Lung (tissue), 11 donors: ENCODE measurements at regions not wholly inside any gene's neighbourhood (a gene's known extent, or its start where the extent isn't known, plus 50 kb on each side); places are given as distances from the start of the nearest gene placed in this dataset.

Experiments used
- ATAC-seq: fragments of 200-7000 bp; cut with Tn5 transposase; one replicate; pipeline ENCODE4 v1.9.1; 2020; ENCODE audit warnings: moderate number of reproducible peaks; ENCODE audit not compliant: insufficient read depth, low FRiP score
- DNase-seq, 3 donors: peaks; one replicate each; pipeline ENCODE4 v3.0.0-alpha.2; 2013 to 2017
- H3K27ac ChIP-seq, 2 donors: one replicate each; pipeline ENCODE4 v1.5.1; 2013; ENCODE audit warnings: mild to moderate bottlenecking in 2 of 2, moderate library complexity in 2 of 2, control low read depth in 1 of 2, inconsistent platforms in 1 of 2, low read depth in 1 of 2, low read length in 1 of 2
- H3K27me3 ChIP-seq, 3 donors: one replicate each; pipeline ENCODE4 v1.5.1; 2013; ENCODE audit warnings: low read length in 2 of 3; ENCODE audit not compliant: control insufficient read depth in 3 of 3, insufficient read depth in 3 of 3
- H3K36me3 ChIP-seq, 4 donors: one replicate each; pipeline ENCODE4 v1.5.1; 2013; ENCODE audit warnings: low read length in 4 of 4, mild to moderate bottlenecking in 1 of 4, moderate library complexity in 1 of 4; ENCODE audit not compliant: control insufficient read depth in 4 of 4, insufficient read depth in 4 of 4
- H3K4me1 ChIP-seq, 5 donors: one replicate each; pipeline ENCODE4 v1.5.1; 2013; ENCODE audit warnings: low read length in 5 of 5, mild to moderate bottlenecking in 2 of 5, moderate library complexity in 1 of 5; ENCODE audit not compliant: control insufficient read depth in 5 of 5, insufficient read depth in 5 of 5
- H3K4me3 ChIP-seq: one replicate; pipeline ENCODE4 v1.5.1; 2013; ENCODE audit warnings: mild to moderate bottlenecking, control low read depth, moderate library complexity
- H3K9ac ChIP-seq, 2 donors: one replicate each; pipeline ENCODE4 v1.5.1; 2013; ENCODE audit warnings: low read length in 2 of 2, control low read depth in 1 of 2; ENCODE audit not compliant: insufficient read depth in 1 of 2
- H3K9me3 ChIP-seq, 4 donors: one replicate each; pipeline ENCODE4 v1.5.1; 2013; ENCODE audit warnings: low read length in 3 of 4, mild to moderate bottlenecking in 1 of 4, moderate library complexity in 1 of 4; ENCODE audit not compliant: control insufficient read depth in 4 of 4, insufficient read depth in 3 of 4
- CTCF ChIP-seq: IDR thresholded peaks from 2 replicates; pipeline ENCODE4 v1.5.1; 2012; ENCODE audit warnings: mild to moderate bottlenecking; ENCODE audit errors: control extremely low read depth, extremely low read depth
- WGBS, 2 donors: extraction: QIAGEN DNeasy Blood & Tissue Kit; methylation state at CpG; one replicate each; pipeline ENCODE4 v1.1.7; 2013; 5-methylcytosine and 5-hydroxymethylcytosine counted together
- donor health status: control.
- donor health status: control.
- donor health status: Bipolar disorder and iron deficiency.
- donor health status: healthy.
- donor health status: DM: yes; HTN: yes; CAD: no.

- TF ChIP-seq CTCF = no peak
- Histone ChIP-seq H3K9me3 (no peaks in the 10 kb centered on the region), H3K4me3 (no peak overlapping the region), H3K27me3 (no peaks in the 10 kb centered on the region), H3K9ac (no peak overlapping the region), H3K27ac (no peak overlapping the region), H3K4me1 (peaks cover 0 to 22% (median 12%) of the 10 kb centered on the region in 5 donors), H3K36me3 (no peaks in the 10 kb centered on the region)
- ATAC-seq (no peak), DNase-seq (no peak)
- 86 to 95% methylated on average over 9 of the region's 9 CpGs for WGBS, 2 donors
Observed at GRCh38 chr7:36014961-36015360, 138.1 kb upstream of the EEPD1 start.

GRCh38 chr7:36015733-36016132, 137.3 kb upstream of the EEPD1 start:
- Histone ChIP-seq H3K27me3 (no peaks in the 10 kb centered on the region), H3K4me1 (peaks cover 0 to 23% (median 8%) of the 10 kb centered on the region in 5 donors), H3K9me3 (no peaks in the 10 kb centered on the region), H3K9ac (no peak overlapping the region), H3K27ac (no peak overlapping the region), H3K4me3 (no peak overlapping the region), H3K36me3 (no peaks in the 10 kb centered on the region)
- no peak for TF ChIP-seq CTCF
- WGBS, 2 donors = 89 to 95% methylated on average over 2 of the region's 2 CpGs
- DNase-seq = no peak
- ATAC-seq = no peak

GRCh38 chr7:36016648-36017047, 136.4 kb upstream of the EEPD1 start:
- ATAC-seq (no peak), DNase-seq (no peak)
- 96 to 100% methylated on average over 4 of the region's 4 CpGs for WGBS, 2 donors
- Histone ChIP-seq H3K9ac (no peak overlapping the region), H3K4me1 (peaks cover 0 to 20% (median 6%) of the 10 kb centered on the region in 5 donors), H3K4me3 (no peak overlapping the region), H3K27ac (no peak overlapping the region), H3K36me3 (no peaks in the 10 kb centered on the region), H3K27me3 (no peaks in the 10 kb centered on the region), H3K9me3 (no peaks in the 10 kb centered on the region)
- no peak for TF ChIP-seq CTCF

GRCh38 chr7:36017111-36017510, 135.9 kb upstream of the EEPD1 start:
- Histone ChIP-seq H3K27me3 (no peaks in the 10 kb centered on the region), H3K4me3 (no peak overlapping the region), H3K9ac (no peak overlapping the region), H3K4me1 (peaks cover 0 to 22% (median 7%) of the 10 kb centered on the region in 5 donors), H3K27ac (no peak overlapping the region), H3K36me3 (no peaks in the 10 kb centered on the region), H3K9me3 (no peaks in the 10 kb centered on the region)
- TF ChIP-seq CTCF = no peak
- WGBS, 2 donors = 96 to 97% methylated on average over 7 of the region's 7 CpGs
- no peak for DNase-seq
- no peak for ATAC-seq
